Adipocyte (in vitro differentiated cells): ENCODE measurements at regions not wholly inside any gene's neighbourhood (a gene's known extent, or its start where the extent isn't known, plus 50 kb on each side); places are given as distances from the start of the nearest gene placed in this dataset.
"Not testable (repeated sequence)": the region's sequence is repeated elsewhere in the genome, so short reads cannot be mapped to it uniquely, and the experiment has no call there.

Source experiments
- DNase-seq: peaks from one replicate; pipeline ENCODE4 v3.0.0-alpha.2; 2015; ENCODE audit warnings: low read depth
- H3K27me3 ChIP-seq: replicated peaks from 2 replicates; pipeline ENCODE4 v1.7.0; 2013; ENCODE audit warnings: mild to moderate bottlenecking, low read length, moderate library complexity; ENCODE audit not compliant: control insufficient read depth, insufficient read depth
- H3K36me3 ChIP-seq: 2 replicates; pipeline ENCODE4 v1.7.0; 2013; ENCODE audit warnings: low read length, mild to moderate bottlenecking, moderate library complexity; ENCODE audit not compliant: control insufficient read depth, insufficient read depth, severe bottlenecking
- H3K4me1 ChIP-seq: 2 replicates; pipeline ENCODE4 v1.7.0; 2013; ENCODE audit warnings: mild to moderate bottlenecking, low read length, moderate library complexity; ENCODE audit not compliant: control insufficient read depth, insufficient read depth
- H3K4me3 ChIP-seq: 2 replicates; pipeline ENCODE4 v1.7.0; 2013; ENCODE audit warnings: mild to moderate bottlenecking, low read length, moderate library complexity
- H3K9ac ChIP-seq: 2 replicates; pipeline ENCODE4 v1.7.0; 2013; ENCODE audit warnings: mild to moderate bottlenecking, low read length, moderate library complexity
- H3K9me3 ChIP-seq: 2 replicates; pipeline ENCODE4 v1.7.0; 2013; ENCODE audit warnings: mild to moderate bottlenecking, low read length, moderate library complexity; ENCODE audit not compliant: control insufficient read depth

- Histone ChIP-seq H3K4me1 (no peaks in the 10 kb centered on the region), H3K9ac (no peak overlapping the region), H3K9me3 (no peaks in the 10 kb centered on the region), H3K27me3 (no peaks in the 10 kb centered on the region), H3K36me3 (no peaks in the 10 kb centered on the region), H3K4me3 (no peak overlapping the region)
- DNase-seq, result no peak
Observed at GRCh38 chr19:57008432-57008831, 111.4 kb upstream of the USP29 start.

- Histone ChIP-seq H3K27me3 (no peaks in the 10 kb centered on the region), H3K4me1 (no peaks in the 10 kb centered on the region), H3K4me3 (no peak overlapping the region), H3K9me3 (no peaks in the 10 kb centered on the region), H3K9ac (no peak overlapping the region), H3K36me3 (no peaks in the 10 kb centered on the region)
- DNase-seq, result no peak
Observed at GRCh38 chr19:57010541-57010940, 109.2 kb upstream of the USP29 start.

GRCh38 chr19:57016076-57016475 is 103.7 kb upstream of the USP29 start:
- DNase-seq, result no peak
- H3K4me1 ChIP-seq, result no peaks in the 10 kb centered on the region
- H3K36me3 ChIP-seq, result no peaks in the 10 kb centered on the region
- H3K9me3 ChIP-seq, result peaks cover 2% of the 10 kb centered on the region
- no peak overlapping the region for H3K9ac ChIP-seq
- no peak overlapping the region for H3K4me3 ChIP-seq
- no peaks in the 10 kb centered on the region for H3K27me3 ChIP-seq

GRCh38 chr19:57016491-57016890 is 103.3 kb upstream of the USP29 start:
- Histone ChIP-seq H3K4me1 (no peaks in the 10 kb centered on the region), H3K4me3 (no peak overlapping the region), H3K9ac (no peak overlapping the region), H3K27me3 (no peaks in the 10 kb centered on the region), H3K36me3 (no peaks in the 10 kb centered on the region), H3K9me3 (peaks cover 2% of the 10 kb centered on the region)
- no peak for DNase-seq

GRCh38 chr19:57025491-57025890 is 94.3 kb upstream of the USP29 start:
- Histone ChIP-seq H3K9ac (no peak overlapping the region), H3K4me1 (no peaks in the 10 kb centered on the region), H3K27me3 (no peaks in the 10 kb centered on the region), H3K9me3 (peaks cover 3% of the 10 kb centered on the region), H3K36me3 (no peaks in the 10 kb centered on the region), H3K4me3 (no peak overlapping the region)
- DNase-seq, result no peak

GRCh38 chr19:57026476-57026875 is 93.3 kb upstream of the USP29 start:
- Histone ChIP-seq H3K9ac (no peak overlapping the region), H3K27me3 (no peaks in the 10 kb centered on the region), H3K9me3 (peaks cover 3% of the 10 kb centered on the region), H3K4me3 (no peak overlapping the region), H3K4me1 (no peaks in the 10 kb centered on the region), H3K36me3 (no peaks in the 10 kb centered on the region)
- DNase-seq, result no peak

GRCh38 chr19:57027360-57027759 is 92.4 kb upstream of the USP29 start:
- peaks cover 3% of the 10 kb centered on the region for H3K9me3 ChIP-seq
- H3K36me3 ChIP-seq, result no peaks in the 10 kb centered on the region

GRCh38 chr19:57028804-57029525 is 90.8 kb upstream of the USP29 start:
- DNase-seq, result no peak
- Histone ChIP-seq H3K4me1 (no peaks in the 10 kb centered on the region), H3K9me3 (peaks cover 8% of the 10 kb centered on the region), H3K36me3 (no peaks in the 10 kb centered on the region), H3K9ac (no peak overlapping the region), H3K4me3 (no peak overlapping the region), H3K27me3 (no peaks in the 10 kb centered on the region)

More at GRCh38 chr19:57027360-57027759, 92.4 kb upstream of the USP29 start:
- Histone ChIP-seq H3K9ac (no peak overlapping the region), H3K4me1 (no peaks in the 10 kb centered on the region), H3K27me3 (no peaks in the 10 kb centered on the region), H3K4me3 (no peak overlapping the region)
- DNase-seq, result no peak

- Histone ChIP-seq H3K9me3 (peaks cover 8% of the 10 kb centered on the region), H3K4me1 (no peaks in the 10 kb centered on the region), H3K9ac (no peak overlapping the region), H3K36me3 (no peaks in the 10 kb centered on the region), H3K27me3 (no peaks in the 10 kb centered on the region), H3K4me3 (no peak overlapping the region)
- DNase-seq, result no peak
Observed at GRCh38 chr19:57031106-57031505, 88.7 kb upstream of the USP29 start.

GRCh38 chr19:57033576-57033975 is 86.2 kb upstream of the USP29 start:
- Histone ChIP-seq H3K9ac (no peak overlapping the region), H3K4me1 (no peaks in the 10 kb centered on the region), H3K36me3 (no peaks in the 10 kb centered on the region), H3K9me3 (peaks cover 11% of the 10 kb centered on the region), H3K4me3 (no peak overlapping the region), H3K27me3 (no peaks in the 10 kb centered on the region)
- DNase-seq, result no peak

- Histone ChIP-seq H3K9me3 (peaks cover 8% of the 10 kb centered on the region), H3K4me1 (no peaks in the 10 kb centered on the region), H3K9ac (no peak overlapping the region), H3K27me3 (no peaks in the 10 kb centered on the region), H3K36me3 (no peaks in the 10 kb centered on the region), H3K4me3 (no peak overlapping the region)
- DNase-seq, result no peak
Observed at GRCh38 chr19:57034544-57034943, 85.2 kb upstream of the USP29 start.

GRCh38 chr19:57035740-57036139 is 84.0 kb upstream of the USP29 start:
- not testable (repeated sequence) for H3K9me3 ChIP-seq, DNase-seq

More at GRCh38 chr19:57035740-57036139, 84.0 kb upstream of the USP29 start:
- not testable (repeated sequence) for H3K36me3 ChIP-seq, H3K9ac ChIP-seq, H3K4me3 ChIP-seq, H3K27me3 ChIP-seq, H3K4me1 ChIP-seq
